HG03457 (cell line): ENCODE measurements at regions not wholly inside any gene's neighbourhood (a gene's known extent, or its start where the extent isn't known, plus 50 kb on each side); places are given as distances from the start of the nearest gene placed in this dataset.
"Not testable (repeated sequence)": the region's sequence is repeated elsewhere in the genome, so short reads cannot be mapped to it uniquely, and the experiment has no call there.

Experiments
- ATAC-seq: cut with Tn5 transposase; IDR thresholded peaks from one replicate; pipeline ENCODE4 v1.9.1; 2021; ENCODE audit warnings: moderate number of reproducible peaks; ENCODE audit not compliant: unreplicated experiment

- no peak for ATAC-seq
These were observed 197.1 kb upstream of the PBX1 start for GRCh38 chr1:164361927-164362326.

GRCh38 chr1:164363980-164364379 is 195.0 kb upstream of the PBX1 start:
- no peak for ATAC-seq

- ATAC-seq, result no peak
These were observed 193.0 kb upstream of the PBX1 start for GRCh38 chr1:164366014-164366413.

GRCh38 chr1:164369698-164370365 is 189.2 kb upstream of the PBX1 start:
- ATAC-seq, result no peak

- no peak for ATAC-seq
These were observed 178.1 kb upstream of the PBX1 start for GRCh38 chr1:164380893-164381292.

DNA sequence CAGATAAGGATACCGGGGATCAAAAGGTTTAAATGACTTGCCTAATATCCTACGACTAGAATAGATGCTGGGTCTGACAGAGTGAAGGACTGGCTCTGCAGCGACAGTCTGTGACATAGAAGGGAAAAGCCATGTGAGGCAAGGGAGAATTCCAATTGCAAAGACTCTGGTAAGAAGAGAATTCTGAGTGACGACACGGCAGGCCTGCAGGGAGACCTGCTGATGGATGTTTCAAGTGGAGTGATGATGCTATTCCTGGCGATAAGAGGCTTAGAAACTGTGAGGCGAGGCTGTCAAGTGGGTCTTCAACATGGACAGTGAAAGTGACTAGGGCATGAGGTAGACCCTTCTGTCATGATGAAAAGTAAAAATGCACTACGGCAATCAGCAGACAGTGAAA is 176.6 kb upstream of the PBX1 start:
- no peak for ATAC-seq

DNA sequence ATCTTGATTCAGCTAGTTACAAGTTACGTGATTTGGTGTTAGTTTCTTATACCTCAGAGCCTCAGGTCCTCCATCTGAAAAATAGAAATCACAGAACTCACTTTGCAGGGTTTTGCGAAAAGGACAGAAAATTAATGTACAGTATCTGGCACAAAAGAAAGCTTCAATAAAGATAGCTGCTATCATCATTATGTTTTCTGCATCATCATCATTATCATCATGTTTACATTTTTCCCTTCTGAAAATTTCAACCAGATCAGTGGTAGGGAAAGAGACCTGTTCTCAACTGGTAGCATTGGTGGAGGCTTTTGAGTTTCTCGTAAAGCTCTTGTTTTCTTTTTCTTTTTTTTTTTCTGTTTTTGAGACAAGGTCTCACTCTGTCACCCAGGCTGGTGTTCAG is 174.7 kb upstream of the PBX1 start:
- no peak for ATAC-seq

DNA sequence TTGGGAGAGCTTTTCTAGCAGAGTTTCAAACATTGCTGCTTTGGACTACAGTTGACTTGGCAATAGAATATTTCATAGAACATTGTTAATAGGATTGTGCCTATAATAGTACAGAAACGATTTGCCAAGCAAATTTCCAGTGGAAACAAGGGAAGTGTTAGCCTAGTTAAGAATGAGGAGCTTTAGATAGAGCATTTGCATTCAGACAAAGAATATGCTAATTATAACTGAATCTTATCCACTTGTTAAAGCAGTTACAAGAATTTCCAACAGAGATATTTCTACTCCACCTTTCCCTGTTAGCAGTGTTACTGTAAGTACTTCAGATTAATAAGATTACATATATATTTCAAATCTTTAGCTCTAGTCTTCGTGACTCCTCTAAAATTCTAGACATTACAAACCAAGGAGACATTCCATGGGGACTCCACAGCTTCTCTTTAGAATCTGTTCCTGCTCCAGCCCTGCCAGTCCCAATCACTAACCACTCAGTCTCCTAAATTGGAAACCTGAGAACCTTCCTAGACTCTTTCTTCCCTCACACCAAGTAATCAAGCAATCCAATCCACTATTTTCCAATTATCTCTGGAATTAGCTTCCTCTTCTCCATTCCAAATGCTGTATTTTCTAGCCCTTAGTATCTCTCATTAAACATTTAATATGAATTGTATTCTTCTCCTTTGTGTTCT is 141.8 kb upstream of the PBX1 start:
- ATAC-seq, result no peak

- no peak for ATAC-seq
These were observed 135.8 kb upstream of the PBX1 start for GRCh38 chr1:164423136-164423535.

- no peak for ATAC-seq
These were observed 125.7 kb upstream of the PBX1 start for GRCh38 chr1:164433141-164433817.

DNA sequence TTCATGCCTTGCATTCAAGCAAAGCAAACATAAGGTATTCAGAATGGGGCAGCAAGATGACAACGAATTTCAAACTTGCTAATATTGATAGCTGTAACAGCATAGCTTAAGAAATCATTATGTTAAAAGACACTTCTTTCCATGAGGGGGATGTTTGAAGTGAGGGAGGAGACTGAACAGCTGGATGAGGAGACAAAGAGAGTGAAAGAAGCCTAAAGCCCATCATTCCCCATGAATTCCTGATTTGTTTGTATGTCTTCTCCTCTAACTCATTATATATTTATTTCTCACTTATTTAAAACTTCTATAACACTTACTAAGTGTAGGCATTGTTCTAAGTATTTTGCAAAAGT is 125.2 kb upstream of the PBX1 start:
- ATAC-seq, result no peak

- ATAC-seq, result no peak
These were observed 118.8 kb upstream of the PBX1 start for GRCh38 chr1:164440232-164440631.

GRCh38 chr1:164443166-164443565 is 115.8 kb upstream of the PBX1 start:
- ATAC-seq, result no peak

DNA sequence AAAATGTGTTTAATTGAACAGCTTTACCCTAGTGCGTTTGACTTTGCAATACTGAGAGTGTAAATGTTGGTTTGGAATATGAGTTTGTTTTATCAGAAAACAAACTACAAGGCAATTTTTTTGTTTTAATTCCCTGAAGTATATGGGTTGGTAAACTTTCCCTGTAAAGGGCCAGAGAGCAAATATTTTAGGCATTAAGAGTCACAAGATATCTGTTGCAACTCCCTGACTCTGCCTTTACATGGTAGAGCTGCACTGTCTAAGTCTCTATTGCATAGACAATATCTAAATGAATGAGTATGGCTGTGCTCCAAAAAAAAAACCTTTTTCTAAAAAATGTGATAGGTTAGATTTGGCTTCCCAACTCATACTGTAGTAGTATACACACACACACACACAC is 115.1 kb upstream of the PBX1 start:
- ATAC-seq, result no peak

DNA sequence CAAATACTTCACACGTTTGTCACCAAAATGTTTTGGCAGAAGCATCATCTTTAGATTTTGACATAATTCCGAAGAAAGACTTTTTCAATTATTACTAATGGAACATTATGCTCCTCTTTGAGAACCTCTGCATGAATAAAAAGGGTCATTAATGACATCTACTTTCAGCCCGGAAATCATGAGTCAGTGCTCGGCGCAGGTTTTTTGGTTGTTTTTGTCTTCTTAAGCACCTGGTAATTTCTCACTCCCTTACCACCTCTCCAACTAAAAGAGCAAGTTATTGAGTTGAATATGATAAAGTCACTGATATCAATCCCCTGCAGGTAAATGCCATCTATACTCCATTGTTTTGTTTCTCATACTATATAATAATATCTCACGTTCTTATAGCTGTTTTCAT is 113.0 kb upstream of the PBX1 start:
- ATAC-seq, result no peak

- no peak for ATAC-seq
These were observed 106.4 kb upstream of the PBX1 start for GRCh38 chr1:164452549-164452948.

GRCh38 chr1:164456272-164456671 is 102.7 kb upstream of the PBX1 start:
- ATAC-seq, result no peak

GRCh38 chr1:164459176-164459575 is 99.8 kb upstream of the PBX1 start:
- ATAC-seq, result not testable (repeated sequence)

GRCh38 chr1:164466001-164466421 is 93.0 kb upstream of the PBX1 start:
- ATAC-seq, result no peak

GRCh38 chr1:164466429-164466828 is 92.6 kb upstream of the PBX1 start:
- no peak for ATAC-seq

- no peak for ATAC-seq
These were observed 88.0 kb upstream of the PBX1 start for GRCh38 chr1:164470996-164471395.

GRCh38 chr1:164472841-164473240 is 86.1 kb upstream of the PBX1 start:
- ATAC-seq, result no peak
